DOHH2 (cell line): ENCODE measurements at regions not wholly inside any gene's neighbourhood (a gene's known extent, or its start where the extent isn't known, plus 50 kb on each side); places are given as distances from the start of the nearest gene placed in this dataset.
A peak's percentile ranks its signal among the peaks of the same experiment; 100 is the strongest.

Experiments
- H3F3A ChIP-seq: fragments of 200-600 bp; sonication (generic), shearing (Covaris generic); 2 replicates; pipeline ENCODE4 v1.6.0; 2016; ENCODE audit warnings: antibody characterized with exemption, mild to moderate bottlenecking; ENCODE audit not compliant: control insufficient read depth, insufficient read depth
- H3K27ac ChIP-seq: fragments of 200-600 bp; sonication (generic); 2 replicates; pipeline ENCODE4 v1.5.1; 2014; ENCODE audit warnings: low read depth, mild to moderate bottlenecking, low read length, moderate library complexity
- H3K27me3 ChIP-seq: fragments of 200-600 bp; sonication (generic); 2 replicates; pipeline ENCODE4 v1.6.1; 2014; ENCODE audit warnings: mild to moderate bottlenecking, low read length, mixed read lengths; ENCODE audit not compliant: control insufficient read depth
- H3K36me3 ChIP-seq: fragments of 200-600 bp; sonication (generic); 2 replicates; pipeline ENCODE4 v1.6.1; 2014; ENCODE audit warnings: mild to moderate bottlenecking, low read length, moderate library complexity, mixed read lengths; ENCODE audit not compliant: control insufficient read depth
- H3K4me1 ChIP-seq: fragments of 200-600 bp; sonication (generic); 2 replicates; pipeline ENCODE4 v1.6.1; 2014; ENCODE audit warnings: mild to moderate bottlenecking, low read length, mixed read lengths; ENCODE audit not compliant: control insufficient read depth
- H3K4me2 ChIP-seq: fragments of 200-600 bp; sonication (generic); 2 replicates; pipeline ENCODE4 v1.6.0; 2014; ENCODE audit warnings: mild to moderate bottlenecking, low read length, moderate library complexity
- H3K4me3 ChIP-seq: fragments of 200-600 bp; sonication (generic); 2 replicates; pipeline ENCODE4 v1.5.1; 2014; ENCODE audit warnings: mild to moderate bottlenecking, low read length, mixed read lengths
- H3K79me2 ChIP-seq: fragments of 200-600 bp; sonication (generic); 2 replicates; pipeline ENCODE4 v1.6.1; 2014; ENCODE audit warnings: mild to moderate bottlenecking, low read length, mixed read lengths; ENCODE audit not compliant: control insufficient read depth
- H3K9me2 ChIP-seq: fragments of 200-600 bp; sonication (generic); replicated peaks from 2 replicates; pipeline ENCODE4 v1.6.1; 2014; ENCODE audit warnings: mild to moderate bottlenecking, low read length, mixed read lengths; ENCODE audit not compliant: control insufficient read depth
- H3K9me3 ChIP-seq: fragments of 200-600 bp; sonication (generic); 2 replicates; pipeline ENCODE4 v1.6.1; 2014; ENCODE audit warnings: antibody characterized with exemption, low read length, mixed read lengths; ENCODE audit not compliant: control insufficient read depth, insufficient read depth
- H4K20me1 ChIP-seq: fragments of 200-600 bp; sonication (generic); 2 replicates; pipeline ENCODE4 v1.6.0; 2014; ENCODE audit warnings: low read depth, mild to moderate bottlenecking, antibody characterized with exemption, low read length, moderate library complexity; ENCODE audit not compliant: control insufficient read depth, insufficient read depth
- EZH2phosphoT487 ChIP-seq: fragments of 200-600 bp; sonication (generic); IDR thresholded peaks from 2 replicates; pipeline ENCODE4 v1.6.1; 2017; ENCODE audit warnings: borderline replicate concordance, mild to moderate bottlenecking, antibody characterized with exemption, low read length, moderate library complexity, mixed read lengths
- TF ChIP-seq, protein P1 (sequence below): fragments of 200-600 bp; sonication (generic); IDR thresholded peaks from one replicate; pipeline ENCODE4 v1.5.1; 2014; ENCODE audit warnings: antibody characterized with exemption, mild to moderate bottlenecking, low read depth, low read length; ENCODE audit not compliant: poor library complexity, severe bottlenecking

DNA sequence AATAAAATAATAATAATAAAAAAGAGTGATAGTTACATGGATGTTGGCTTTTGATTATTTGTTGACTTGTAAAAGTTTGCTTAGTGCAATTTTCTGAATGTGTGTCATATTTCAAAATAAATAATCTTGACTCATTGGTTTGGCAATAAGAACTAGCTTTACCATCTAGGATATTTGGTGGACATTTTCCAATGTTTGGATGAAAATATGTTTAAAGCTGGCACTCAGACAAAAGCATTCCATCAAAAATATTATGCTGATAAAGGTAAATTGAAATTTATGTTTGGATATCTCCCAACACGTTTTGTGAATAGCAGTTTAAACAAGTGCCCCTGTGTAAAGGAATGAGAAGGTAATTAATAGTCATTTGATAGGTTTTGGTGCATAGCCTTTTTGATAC, 62.5 kb upstream of the KCNMA1 start:
- no peak for TF ChIP-seq EZH2phosphoT487
- TF ChIP-seq, protein P1, sequence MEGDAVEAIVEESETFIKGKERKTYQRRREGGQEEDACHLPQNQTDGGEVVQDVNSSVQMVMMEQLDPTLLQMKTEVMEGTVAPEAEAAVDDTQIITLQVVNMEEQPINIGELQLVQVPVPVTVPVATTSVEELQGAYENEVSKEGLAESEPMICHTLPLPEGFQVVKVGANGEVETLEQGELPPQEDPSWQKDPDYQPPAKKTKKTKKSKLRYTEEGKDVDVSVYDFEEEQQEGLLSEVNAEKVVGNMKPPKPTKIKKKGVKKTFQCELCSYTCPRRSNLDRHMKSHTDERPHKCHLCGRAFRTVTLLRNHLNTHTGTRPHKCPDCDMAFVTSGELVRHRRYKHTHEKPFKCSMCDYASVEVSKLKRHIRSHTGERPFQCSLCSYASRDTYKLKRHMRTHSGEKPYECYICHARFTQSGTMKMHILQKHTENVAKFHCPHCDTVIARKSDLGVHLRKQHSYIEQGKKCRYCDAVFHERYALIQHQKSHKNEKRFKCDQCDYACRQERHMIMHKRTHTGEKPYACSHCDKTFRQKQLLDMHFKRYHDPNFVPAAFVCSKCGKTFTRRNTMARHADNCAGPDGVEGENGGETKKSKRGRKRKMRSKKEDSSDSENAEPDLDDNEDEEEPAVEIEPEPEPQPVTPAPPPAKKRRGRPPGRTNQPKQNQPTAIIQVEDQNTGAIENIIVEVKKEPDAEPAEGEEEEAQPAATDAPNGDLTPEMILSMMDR = no peak
- H3K9me3 ChIP-seq = no peaks in the 10 kb centered on the region
- no peaks in the 10 kb centered on the region for H3K79me2 ChIP-seq
- peaks cover 16% of the 10 kb centered on the region for H3K4me1 ChIP-seq
- H3K4me3 ChIP-seq = no peak overlapping the region
- H3K4me2 ChIP-seq = no peak overlapping the region
- no peaks in the 10 kb centered on the region for H4K20me1 ChIP-seq
- no peaks in the 10 kb centered on the region for H3K36me3 ChIP-seq
- H3F3A ChIP-seq = no peaks in the 10 kb centered on the region
- no peaks in the 10 kb centered on the region for H3K9me2 ChIP-seq
- no peak overlapping the region for H3K27ac ChIP-seq
- no peaks in the 10 kb centered on the region for H3K27me3 ChIP-seq

DNA sequence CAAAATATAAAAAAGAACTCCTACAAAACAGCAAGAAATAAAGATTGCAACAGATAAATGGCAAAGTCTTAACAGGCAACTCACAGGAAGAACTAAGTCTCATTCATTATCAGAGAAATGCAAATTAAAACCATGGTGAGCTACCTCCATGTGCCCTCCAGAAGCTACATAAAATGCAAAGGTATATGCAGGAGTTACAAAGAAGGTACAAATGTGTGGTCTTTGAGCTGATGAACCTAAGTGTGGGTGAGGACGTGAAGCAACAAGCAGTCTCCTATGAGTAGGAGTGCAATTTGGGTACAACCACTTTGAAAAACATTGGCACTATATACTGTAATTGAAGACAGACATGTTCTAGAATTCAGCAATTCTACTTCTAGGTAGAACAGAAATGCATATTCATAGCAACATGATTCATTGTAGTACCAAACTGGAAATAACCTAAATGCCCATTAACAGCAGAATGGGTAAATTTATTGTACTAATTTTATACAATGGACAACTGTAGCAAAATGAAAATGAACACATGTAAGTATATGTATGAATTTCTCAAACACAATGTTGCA, 61.6 kb upstream of the KCNMA1 start:
- no peaks in the 10 kb centered on the region for H3K9me2 ChIP-seq
- no peak overlapping the region for H3K4me3 ChIP-seq
- H3K9me3 ChIP-seq = no peaks in the 10 kb centered on the region
- H3K79me2 ChIP-seq = no peaks in the 10 kb centered on the region
- H3F3A ChIP-seq = no peaks in the 10 kb centered on the region
- H3K4me1 ChIP-seq = peaks cover 16% of the 10 kb centered on the region
- TF ChIP-seq EZH2phosphoT487 = no peak
- TF ChIP-seq, protein P1 = no peak
- no peak overlapping the region for H3K27ac ChIP-seq
- no peaks in the 10 kb centered on the region for H3K36me3 ChIP-seq
- H4K20me1 ChIP-seq = no peaks in the 10 kb centered on the region
- no peaks in the 10 kb centered on the region; the same call in 1 of the 2 replicates for H3K27me3 ChIP-seq
- H3K4me2 ChIP-seq = peak overlapping the region; percentile 32; the same call in 1 of the 2 replicates

DNA sequence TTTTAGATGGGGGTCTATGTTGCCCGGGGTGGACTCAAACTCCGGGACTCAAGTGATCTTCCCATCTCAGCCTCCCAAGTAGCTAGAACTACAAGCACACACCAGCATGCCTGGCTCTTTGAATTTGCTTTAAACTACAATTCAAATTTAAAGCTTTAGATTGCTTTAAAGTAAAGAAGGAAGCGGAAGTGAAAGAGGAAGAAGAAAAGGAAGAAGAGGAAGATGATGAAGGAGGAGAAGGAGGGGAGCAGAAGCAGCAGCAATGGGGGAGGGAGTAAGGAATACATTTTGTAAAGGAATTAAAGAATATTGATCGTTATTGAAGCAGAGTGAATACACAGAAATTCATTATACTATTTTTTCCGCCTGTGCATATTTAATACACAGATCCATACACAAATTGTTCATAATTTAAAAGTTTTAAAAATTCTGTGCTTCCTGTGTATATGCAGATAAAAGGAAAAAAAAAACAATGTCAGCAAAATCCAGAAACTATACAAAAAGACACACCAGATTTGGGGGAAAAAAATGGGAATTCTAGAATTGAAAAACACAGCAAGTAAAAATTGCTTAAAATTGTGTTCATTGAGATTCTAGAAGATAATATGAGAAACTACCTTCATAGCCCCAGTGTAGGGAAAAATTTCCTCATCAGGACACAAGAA, 60.8 kb upstream of the KCNMA1 start:
- H3K9me2 ChIP-seq = no peaks in the 10 kb centered on the region
- no peaks in the 10 kb centered on the region for H3F3A ChIP-seq
- peak overlapping the region; percentile 32 for H3K4me2 ChIP-seq

More for the DNA sequence above, 60.8 kb upstream of the KCNMA1 start:
- H3K79me2 ChIP-seq = no peaks in the 10 kb centered on the region
- no peak overlapping the region for H3K27ac ChIP-seq
- peak overlapping the region; percentile 6; the same call in 1 of the 2 replicates for H3K4me3 ChIP-seq
- H3K36me3 ChIP-seq = no peaks in the 10 kb centered on the region
- no peaks in the 10 kb centered on the region; the same call in 1 of the 2 replicates for H3K27me3 ChIP-seq
- no peaks in the 10 kb centered on the region for H3K9me3 ChIP-seq
- H4K20me1 ChIP-seq = no peaks in the 10 kb centered on the region
- peaks cover 16% of the 10 kb centered on the region for H3K4me1 ChIP-seq
- TF ChIP-seq, protein P1 = no peak
- TF ChIP-seq EZH2phosphoT487 = no peak
